GM12878 (cell line): ENCODE measurements at regions not wholly inside any gene's neighbourhood (a gene's known extent, or its start where the extent isn't known, plus 50 kb on each side); places are given as distances from the start of the nearest gene placed in this dataset.

Source experiments
- EP300 ChIP-seq, 2 experiments: fragments of 150-350 bp in 1 of 2; IDR thresholded peaks; 2 replicates each; pipeline ENCODE4 v1.6.1; 2011 to 2012; ENCODE audit warnings: low read depth in 2 of 2, low read length in 2 of 2, borderline replicate concordance in 1 of 2, improper control_type of control experiment in 1 of 2, inconsistent platforms in 1 of 2; ENCODE audit not compliant: control insufficient read depth in 1 of 2
- SUZ12 ChIP-seq: fragments of 200-600 bp; sonication (generic); IDR thresholded peaks from one replicate; pipeline ENCODE4 v1.6.1; 2018; ENCODE audit warnings: antibody characterized with exemption, mild to moderate bottlenecking; ENCODE audit not compliant: unreplicated experiment
- TF ChIP-seq, protein P1 (sequence below), 3 experiments: IDR thresholded peaks in 2 of 3; conservative IDR thresholded peaks in 1 of 3; 2 replicates each; pipeline ENCODE4 v1.5.1; 2011; ENCODE audit warnings: low read depth in 3 of 3, low read length in 3 of 3, mild to moderate bottlenecking in 3 of 3, control low read depth in 2 of 3, moderate library complexity in 2 of 3, inconsistent platforms in 1 of 3, mixed read lengths in 1 of 3; ENCODE audit not compliant: control insufficient read depth in 2 of 3, insufficient read depth in 1 of 3; ENCODE audit errors: extremely low read depth in 1 of 3

- TF ChIP-seq EP300 (IDR thresholded peaks at IDR 0.05; ENCODE audit: borderline replicate concordance in 1 of 2, control insufficient read depth in 1 of 2, low read depth in 2 of 2, low read length in 2 of 2) (no peak), SUZ12 (no peak)
- TF ChIP-seq, protein P1, sequence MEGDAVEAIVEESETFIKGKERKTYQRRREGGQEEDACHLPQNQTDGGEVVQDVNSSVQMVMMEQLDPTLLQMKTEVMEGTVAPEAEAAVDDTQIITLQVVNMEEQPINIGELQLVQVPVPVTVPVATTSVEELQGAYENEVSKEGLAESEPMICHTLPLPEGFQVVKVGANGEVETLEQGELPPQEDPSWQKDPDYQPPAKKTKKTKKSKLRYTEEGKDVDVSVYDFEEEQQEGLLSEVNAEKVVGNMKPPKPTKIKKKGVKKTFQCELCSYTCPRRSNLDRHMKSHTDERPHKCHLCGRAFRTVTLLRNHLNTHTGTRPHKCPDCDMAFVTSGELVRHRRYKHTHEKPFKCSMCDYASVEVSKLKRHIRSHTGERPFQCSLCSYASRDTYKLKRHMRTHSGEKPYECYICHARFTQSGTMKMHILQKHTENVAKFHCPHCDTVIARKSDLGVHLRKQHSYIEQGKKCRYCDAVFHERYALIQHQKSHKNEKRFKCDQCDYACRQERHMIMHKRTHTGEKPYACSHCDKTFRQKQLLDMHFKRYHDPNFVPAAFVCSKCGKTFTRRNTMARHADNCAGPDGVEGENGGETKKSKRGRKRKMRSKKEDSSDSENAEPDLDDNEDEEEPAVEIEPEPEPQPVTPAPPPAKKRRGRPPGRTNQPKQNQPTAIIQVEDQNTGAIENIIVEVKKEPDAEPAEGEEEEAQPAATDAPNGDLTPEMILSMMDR (IDR thresholded peaks at IDR 0.05 in 2 of 3, conservative IDR thresholded peaks at IDR 0.05 in 1 of 3; ENCODE audit: control insufficient read depth in 2 of 3, extremely low read depth in 1 of 3, insufficient read depth in 1 of 3, low read depth in 3 of 3, low read length in 3 of 3), result no peak
Measured at GRCh38 chr4:64940698-64941097, 531.4 kb upstream of the TECRL start.
